ENCODE measurements at regions not wholly inside any gene's neighbourhood (a gene's known extent, or its start where the extent isn't known, plus 50 kb on each side); places are given as distances from the start of the nearest gene placed in this dataset.
"Not testable (repeated sequence)": the region's sequence is repeated elsewhere in the genome, so short reads cannot be mapped to it uniquely, and the experiment has no call there.

DNA sequence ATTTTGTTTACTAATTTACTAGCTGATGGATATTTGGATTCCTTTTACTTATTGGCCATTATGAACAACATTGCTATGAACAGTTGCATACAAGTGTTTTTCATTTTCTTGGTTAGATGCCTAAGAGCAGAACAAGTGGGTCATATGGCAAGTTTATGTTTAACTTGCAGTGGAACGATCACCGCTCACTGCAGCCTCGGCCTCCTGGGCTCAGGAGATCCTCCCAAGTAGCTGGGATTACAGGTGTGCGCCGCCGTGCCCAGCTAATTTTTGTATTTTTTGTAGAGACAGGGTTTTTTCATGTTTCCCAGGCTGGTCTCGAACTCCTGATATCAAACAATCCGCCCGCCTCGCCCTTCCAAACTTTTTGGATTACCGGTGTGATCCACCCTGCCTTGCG lies 820.5 kb upstream of the TMPRSS15 start:
- Mint-ChIP-seq H3K4me3 (ENCODE audit: unreplicated experiment) (no peak overlapping the region), H3K27ac (ENCODE audit: low read depth, unreplicated experiment) (no peak overlapping the region), H3K9me3 (ENCODE audit: unreplicated experiment) (no peaks in the 10 kb centered on the region), H3K4me1 (ENCODE audit: insufficient read depth, unreplicated experiment) (no peaks in the 10 kb centered on the region), H3K27me3 (ENCODE audit: insufficient read depth, unreplicated experiment) (no peaks in the 10 kb centered on the region), H3K36me3 (ENCODE audit: insufficient read depth, unreplicated experiment) (no peaks in the 10 kb centered on the region)
- no TSS peak for BruUV-seq (replicated peaks)
- TF ChIP-seq, protein P1, sequence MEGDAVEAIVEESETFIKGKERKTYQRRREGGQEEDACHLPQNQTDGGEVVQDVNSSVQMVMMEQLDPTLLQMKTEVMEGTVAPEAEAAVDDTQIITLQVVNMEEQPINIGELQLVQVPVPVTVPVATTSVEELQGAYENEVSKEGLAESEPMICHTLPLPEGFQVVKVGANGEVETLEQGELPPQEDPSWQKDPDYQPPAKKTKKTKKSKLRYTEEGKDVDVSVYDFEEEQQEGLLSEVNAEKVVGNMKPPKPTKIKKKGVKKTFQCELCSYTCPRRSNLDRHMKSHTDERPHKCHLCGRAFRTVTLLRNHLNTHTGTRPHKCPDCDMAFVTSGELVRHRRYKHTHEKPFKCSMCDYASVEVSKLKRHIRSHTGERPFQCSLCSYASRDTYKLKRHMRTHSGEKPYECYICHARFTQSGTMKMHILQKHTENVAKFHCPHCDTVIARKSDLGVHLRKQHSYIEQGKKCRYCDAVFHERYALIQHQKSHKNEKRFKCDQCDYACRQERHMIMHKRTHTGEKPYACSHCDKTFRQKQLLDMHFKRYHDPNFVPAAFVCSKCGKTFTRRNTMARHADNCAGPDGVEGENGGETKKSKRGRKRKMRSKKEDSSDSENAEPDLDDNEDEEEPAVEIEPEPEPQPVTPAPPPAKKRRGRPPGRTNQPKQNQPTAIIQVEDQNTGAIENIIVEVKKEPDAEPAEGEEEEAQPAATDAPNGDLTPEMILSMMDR (IDR thresholded peaks at IDR 0.05; ENCODE audit: unreplicated experiment), result no peak
- no peak for DNase-seq (ENCODE audit: unreplicated experiment)
- ChIA-PET POLR2A (interaction anchor here (0.7 kb wide), 1 partner anchor 512 kb away, joined by 3 read pairs; no protein-coding TSS in a partner anchor), CTCF (no interaction called here)
- intact Hi-C loops (cut with micrococcal nuclease), result no loop called here

DNA sequence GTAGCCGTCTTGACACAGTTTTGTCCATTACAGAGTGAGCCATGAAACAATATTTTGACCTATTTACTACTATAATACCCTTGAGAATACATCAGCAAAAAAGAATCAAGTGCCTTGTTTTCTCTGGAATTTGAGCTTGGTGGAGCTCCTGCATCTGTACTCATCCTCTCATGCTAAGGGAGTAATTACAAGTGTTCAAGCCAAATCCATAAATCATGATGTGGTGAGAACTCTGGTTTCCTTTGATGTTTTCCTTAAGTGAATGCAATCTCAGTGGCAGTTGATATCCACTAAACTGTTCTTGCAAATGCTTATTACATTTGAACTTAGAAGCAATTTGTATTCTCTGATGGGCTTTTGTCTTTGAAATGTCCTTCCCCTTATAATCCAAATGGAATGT lies 824.6 kb upstream of the TMPRSS15 start:
- ChIA-PET CTCF (no interaction called here), POLR2A (no interaction called here)
- no TSS peak for BruUV-seq (replicated peaks)
- H3K9me3 Mint-ChIP-seq (ENCODE audit: unreplicated experiment), result peaks cover 11% of the 10 kb centered on the region
- H3K36me3 Mint-ChIP-seq (ENCODE audit: insufficient read depth, unreplicated experiment), result no peaks in the 10 kb centered on the region
- no peak for DNase-seq (ENCODE audit: unreplicated experiment)
- H3K4me1 Mint-ChIP-seq (ENCODE audit: insufficient read depth, unreplicated experiment), result peaks cover 6% of the 10 kb centered on the region
- TF ChIP-seq, protein P1 (IDR thresholded peaks at IDR 0.05; ENCODE audit: unreplicated experiment), result no peak
- H3K4me3 Mint-ChIP-seq (ENCODE audit: unreplicated experiment), result no peak overlapping the region
- intact Hi-C loops (cut with micrococcal nuclease), result no loop called here
- no peak overlapping the region for H3K27ac Mint-ChIP-seq (ENCODE audit: low read depth, unreplicated experiment)
- no peaks in the 10 kb centered on the region for H3K27me3 Mint-ChIP-seq (ENCODE audit: insufficient read depth, unreplicated experiment)

DNA sequence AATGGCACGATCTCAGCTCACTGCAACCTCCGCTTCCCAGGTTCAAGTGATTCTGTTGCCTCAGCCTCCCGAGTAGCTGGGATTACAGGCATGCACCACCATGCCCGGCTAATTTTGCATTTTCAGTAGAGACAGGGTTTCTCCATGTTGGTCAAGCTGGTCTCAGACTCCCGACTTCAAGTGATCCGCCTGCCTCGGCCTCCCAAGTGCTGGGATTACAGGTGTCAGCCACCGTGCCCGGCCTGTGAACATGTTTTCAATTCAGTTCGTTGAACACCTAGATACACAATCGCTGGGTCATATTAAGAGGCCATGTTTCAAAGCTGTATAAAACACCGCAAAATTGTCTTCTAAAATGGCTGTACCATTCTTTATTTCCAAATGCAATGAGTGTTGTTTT lies 830.3 kb upstream of the TMPRSS15 start:
- CTCF ChIA-PET; BruUV-seq (replicated peaks); H3K4me3 Mint-ChIP-seq (ENCODE audit: unreplicated experiment); H3K27ac Mint-ChIP-seq (ENCODE audit: low read depth, unreplicated experiment); H3K4me1 Mint-ChIP-seq (ENCODE audit: insufficient read depth, unreplicated experiment); intact Hi-C loops (cut with micrococcal nuclease); H3K36me3 Mint-ChIP-seq (ENCODE audit: insufficient read depth, unreplicated experiment); H3K27me3 Mint-ChIP-seq (ENCODE audit: insufficient read depth, unreplicated experiment); POLR2A ChIA-PET; DNase-seq (ENCODE audit: unreplicated experiment): not testable (repeated sequence)
- H3K9me3 Mint-ChIP-seq (ENCODE audit: unreplicated experiment), result peaks cover 11% of the 10 kb centered on the region

DNA sequence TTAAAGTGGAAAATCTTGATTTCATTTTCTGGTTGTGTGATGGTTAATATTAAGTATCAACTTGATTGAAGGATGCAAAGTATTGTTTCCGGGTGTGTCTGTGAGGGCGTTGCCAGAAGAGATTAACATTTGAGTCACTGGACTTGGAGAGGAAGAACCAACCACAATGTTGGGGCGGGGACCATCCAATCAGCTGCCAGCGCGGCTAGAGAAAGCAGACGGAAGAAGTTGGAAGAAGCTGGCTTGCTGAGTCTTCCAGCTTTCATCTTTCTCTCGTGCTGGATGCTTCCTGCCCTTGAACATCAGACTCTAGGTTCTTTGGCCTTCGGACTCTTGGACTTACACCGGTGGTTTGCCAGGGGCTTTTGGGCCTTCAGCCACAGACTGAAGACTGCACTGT lies 832.6 kb upstream of the TMPRSS15 start:
- DNase-seq (ENCODE audit: unreplicated experiment), result no peak
- CTCF ChIA-PET, result interaction anchor here (0.8 kb wide), 1 partner anchor 317 kb away, joined by 3 read pairs; no protein-coding TSS in a partner anchor

More for the DNA sequence above, 832.6 kb upstream of the TMPRSS15 start:
- TF ChIP-seq, protein P1 (IDR thresholded peaks at IDR 0.05; ENCODE audit: unreplicated experiment), result no peak
- peaks cover 6% of the 10 kb centered on the region for H3K4me1 Mint-ChIP-seq (ENCODE audit: insufficient read depth, unreplicated experiment)
- peaks cover 6% of the 10 kb centered on the region for H3K36me3 Mint-ChIP-seq (ENCODE audit: insufficient read depth, unreplicated experiment)
- peaks cover 11% of the 10 kb centered on the region for H3K9me3 Mint-ChIP-seq (ENCODE audit: unreplicated experiment)
- no peaks in the 10 kb centered on the region for H3K27me3 Mint-ChIP-seq (ENCODE audit: insufficient read depth, unreplicated experiment)
- POLR2A ChIA-PET, result no interaction called here
- H3K27ac Mint-ChIP-seq (ENCODE audit: low read depth, unreplicated experiment), result no peak overlapping the region
- H3K4me3 Mint-ChIP-seq (ENCODE audit: unreplicated experiment), result no peak overlapping the region
- intact Hi-C loops (cut with micrococcal nuclease), result no loop called here
- no TSS peak for BruUV-seq (replicated peaks)
